ENCODE measurements at regions not wholly inside any gene's neighbourhood (a gene's known extent, or its start where the extent isn't known, plus 50 kb on each side); places are given as distances from the start of the nearest gene placed in this dataset.

DNA sequence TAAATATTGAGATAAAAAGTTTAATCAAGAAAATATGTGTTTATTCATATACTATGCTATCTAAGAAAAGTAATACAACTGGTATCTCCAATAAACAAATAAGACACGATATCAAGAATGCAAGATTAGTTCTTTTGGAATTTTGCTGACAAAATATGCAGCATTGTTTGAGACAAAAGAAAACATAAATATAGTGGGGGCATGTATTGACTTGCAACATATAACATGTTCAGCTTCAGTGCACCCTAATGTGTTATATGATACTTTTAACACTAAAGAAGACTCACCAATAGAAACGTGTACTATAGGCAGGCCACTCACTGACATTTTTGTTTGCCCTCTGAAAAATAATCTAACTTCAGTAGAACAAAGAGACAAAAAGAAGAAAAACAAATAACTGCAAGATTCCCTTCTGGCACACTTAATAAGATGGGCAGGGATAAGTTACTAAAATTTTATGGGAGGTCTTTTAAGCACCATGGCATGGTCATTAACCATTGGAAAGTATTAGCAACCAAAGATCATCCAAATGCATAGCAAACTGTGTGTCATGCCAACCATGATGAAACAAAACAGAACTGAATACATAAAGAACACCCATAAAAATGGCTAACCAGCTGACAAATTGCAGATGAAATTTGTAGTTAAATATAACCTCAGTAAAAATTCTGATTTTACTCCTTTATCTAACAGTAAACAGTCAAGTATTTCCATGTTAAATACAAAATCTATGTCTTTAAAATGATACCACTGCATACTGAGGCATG, 447.9 kb upstream of the FAM241A start:
- Histone ChIP-seq H3K36me3 (replicated peaks in 1 of 2; ENCODE audit: control extremely low read depth in 1 of 2, control insufficient read depth in 1 of 2, extremely low read depth in 1 of 2, insufficient read depth in 2 of 2, low read length in 1 of 2) (no peaks in the 10 kb centered on the region), H3K4me1 (ENCODE audit: control insufficient read depth in 2 of 2, insufficient read depth in 2 of 2, low read length in 2 of 2) (no peaks in the 10 kb centered on the region), H3K4me2 (replicated peaks; ENCODE audit: low read depth, low read length, poor library complexity, severe bottlenecking) (no peak overlapping the region), H3K9ac (ENCODE audit: low read length) (no peak overlapping the region), H3K4me3 (ENCODE audit: control extremely low read depth in 1 of 5, extremely low read depth in 1 of 5, insufficient read depth in 1 of 5, low read depth in 2 of 5, low read length in 4 of 5) (no peak overlapping the region), H3K79me2 (ENCODE audit: control insufficient read depth, insufficient read depth, low read length) (no peaks in the 10 kb centered on the region), H3K9me3 (ENCODE audit: control extremely low read depth in 1 of 3, control insufficient read depth in 2 of 3, insufficient read depth in 1 of 3, low read length in 2 of 3) (no peaks in the 10 kb centered on the region), H3K27ac (ENCODE audit: low read length in 2 of 2) (no peak overlapping the region), H3K27me3 (replicated peaks in 1 of 4; ENCODE audit: control extremely low read depth in 1 of 4, control insufficient read depth in 3 of 4, insufficient read depth in 4 of 4, low read length in 3 of 4) (no peaks in the 10 kb centered on the region), H2AFZ (ENCODE audit: insufficient read depth, low read depth, low read length, poor library complexity, severe bottlenecking) (no peak overlapping the region), H4K20me1 (ENCODE audit: control insufficient read depth, insufficient read depth, low read length, poor library complexity, severe bottlenecking) (no peaks in the 10 kb centered on the region)
- Mint-ChIP-seq H3K4me3 (no peak overlapping the region), H3K27ac (no peak overlapping the region), H3K9me3 (ENCODE audit: insufficient read depth) (no peaks in the 10 kb centered on the region), H3K27me3 (no peaks in the 10 kb centered on the region), H3K4me1 (no peaks in the 10 kb centered on the region)
- WGBS (ENCODE audit: insufficient coverage): no CpG with 5 or more reads among the region's 2 CpGs
- POLR2A ChIA-PET: no interaction called here
- CTCF ChIA-PET: no interaction called here
- intact Hi-C loops (cut with micrococcal nuclease): no loop called here
- DNase-seq: no peak
- TF ChIP-seq, protein P1, sequence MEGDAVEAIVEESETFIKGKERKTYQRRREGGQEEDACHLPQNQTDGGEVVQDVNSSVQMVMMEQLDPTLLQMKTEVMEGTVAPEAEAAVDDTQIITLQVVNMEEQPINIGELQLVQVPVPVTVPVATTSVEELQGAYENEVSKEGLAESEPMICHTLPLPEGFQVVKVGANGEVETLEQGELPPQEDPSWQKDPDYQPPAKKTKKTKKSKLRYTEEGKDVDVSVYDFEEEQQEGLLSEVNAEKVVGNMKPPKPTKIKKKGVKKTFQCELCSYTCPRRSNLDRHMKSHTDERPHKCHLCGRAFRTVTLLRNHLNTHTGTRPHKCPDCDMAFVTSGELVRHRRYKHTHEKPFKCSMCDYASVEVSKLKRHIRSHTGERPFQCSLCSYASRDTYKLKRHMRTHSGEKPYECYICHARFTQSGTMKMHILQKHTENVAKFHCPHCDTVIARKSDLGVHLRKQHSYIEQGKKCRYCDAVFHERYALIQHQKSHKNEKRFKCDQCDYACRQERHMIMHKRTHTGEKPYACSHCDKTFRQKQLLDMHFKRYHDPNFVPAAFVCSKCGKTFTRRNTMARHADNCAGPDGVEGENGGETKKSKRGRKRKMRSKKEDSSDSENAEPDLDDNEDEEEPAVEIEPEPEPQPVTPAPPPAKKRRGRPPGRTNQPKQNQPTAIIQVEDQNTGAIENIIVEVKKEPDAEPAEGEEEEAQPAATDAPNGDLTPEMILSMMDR (IDR thresholded peaks at IDR 0.05): no peak
- no peak for TF ChIP-seq EZH2 (IDR thresholded peaks at IDR 0.05; ENCODE audit: borderline replicate concordance, insufficient read depth, low read depth, low read length, poor library complexity, severe bottlenecking)
- ATAC-seq (ENCODE audit: low read depth): no peak

DNA sequence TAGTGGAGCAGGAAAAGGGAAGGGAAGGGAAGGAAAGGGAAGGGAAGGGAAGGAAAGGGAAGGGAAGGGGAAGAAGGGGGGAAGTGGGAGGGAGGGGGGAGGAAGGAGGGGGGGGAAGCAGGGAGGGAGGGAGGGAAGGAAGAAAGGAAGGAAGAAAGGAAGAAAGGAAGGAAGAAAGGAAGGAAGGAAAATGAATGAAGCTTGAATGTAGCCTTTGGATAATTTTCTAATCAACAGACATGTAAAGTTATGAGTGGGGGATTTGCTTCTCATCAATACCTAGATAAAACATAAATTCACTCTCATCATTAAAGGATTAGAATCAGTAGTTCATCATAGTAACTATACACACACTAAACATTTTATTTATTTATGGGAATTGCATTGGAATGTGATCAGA, 446.9 kb upstream of the FAM241A start:
- Histone ChIP-seq H3K9me3 (ENCODE audit: control extremely low read depth in 1 of 3, control insufficient read depth in 2 of 3, insufficient read depth in 1 of 3, low read length in 2 of 3) (no peaks in the 10 kb centered on the region), H3K4me3 (ENCODE audit: control extremely low read depth in 1 of 5, extremely low read depth in 1 of 5, insufficient read depth in 1 of 5, low read depth in 2 of 5, low read length in 4 of 5) (no peak overlapping the region), H2AFZ (ENCODE audit: insufficient read depth, low read depth, low read length, poor library complexity, severe bottlenecking) (no peak overlapping the region), H3K36me3 (replicated peaks in 1 of 2; ENCODE audit: control extremely low read depth in 1 of 2, control insufficient read depth in 1 of 2, extremely low read depth in 1 of 2, insufficient read depth in 2 of 2, low read length in 1 of 2) (no peaks in the 10 kb centered on the region), H3K27me3 (replicated peaks in 1 of 4; ENCODE audit: control extremely low read depth in 1 of 4, control insufficient read depth in 3 of 4, insufficient read depth in 4 of 4, low read length in 3 of 4) (no peaks in the 10 kb centered on the region), H3K4me2 (replicated peaks; ENCODE audit: low read depth, low read length, poor library complexity, severe bottlenecking) (no peak overlapping the region), H3K79me2 (ENCODE audit: control insufficient read depth, insufficient read depth, low read length) (no peaks in the 10 kb centered on the region), H4K20me1 (ENCODE audit: control insufficient read depth, insufficient read depth, low read length, poor library complexity, severe bottlenecking) (no peaks in the 10 kb centered on the region), H3K9ac (ENCODE audit: low read length) (no peak overlapping the region), H3K27ac (ENCODE audit: low read length in 2 of 2) (no peak overlapping the region), H3K4me1 (ENCODE audit: control insufficient read depth in 2 of 2, insufficient read depth in 2 of 2, low read length in 2 of 2) (no peaks in the 10 kb centered on the region)
- ATAC-seq (ENCODE audit: low read depth) (no peak), DNase-seq (no peak)
- no peak for TF ChIP-seq EZH2 (IDR thresholded peaks at IDR 0.05; ENCODE audit: borderline replicate concordance, insufficient read depth, low read depth, low read length, poor library complexity, severe bottlenecking)
- TF ChIP-seq, protein P1 (IDR thresholded peaks at IDR 0.05): no peak
- ChIA-PET POLR2A (no interaction called here), CTCF (no interaction called here)
- Mint-ChIP-seq H3K9me3 (ENCODE audit: insufficient read depth) (no peaks in the 10 kb centered on the region), H3K4me3 (no peak overlapping the region), H3K27me3 (no peaks in the 10 kb centered on the region), H3K27ac (no peak overlapping the region), H3K4me1 (no peaks in the 10 kb centered on the region)
- intact Hi-C loops (cut with micrococcal nuclease): no loop called here

Data from B cell (primary cell).